Body of pancreas (tissue), 4 donors: ENCODE measurements at regions not wholly inside any gene's neighbourhood (a gene's known extent, or its start where the extent isn't known, plus 50 kb on each side); places are given as distances from the start of the nearest gene placed in this dataset.

Experiments used
- POLR2A ChIP-seq, 3 donors: fragments of 450-650 bp; IDR thresholded peaks; one replicate each; pipeline ENCODE4 v1.6.1; 2016; ENCODE audit warnings: antibody characterized with exemption in 3 of 3, mild to moderate bottlenecking in 2 of 3
- TF ChIP-seq, protein P1 (sequence below), 7 experiments: fragments of 450-650 bp in 4 of 7; fragments of 200-600 bp in 3 of 7; sonication (generic) in 3 of 7; IDR thresholded peaks; one replicate each; pipeline ENCODE4 v1.5.1; 2016 to 2019; ENCODE audit warnings: antibody characterized with exemption in 7 of 7

- no peak for TF ChIP-seq POLR2A (IDR thresholded peaks at IDR 0.05)
- TF ChIP-seq, protein P1, sequence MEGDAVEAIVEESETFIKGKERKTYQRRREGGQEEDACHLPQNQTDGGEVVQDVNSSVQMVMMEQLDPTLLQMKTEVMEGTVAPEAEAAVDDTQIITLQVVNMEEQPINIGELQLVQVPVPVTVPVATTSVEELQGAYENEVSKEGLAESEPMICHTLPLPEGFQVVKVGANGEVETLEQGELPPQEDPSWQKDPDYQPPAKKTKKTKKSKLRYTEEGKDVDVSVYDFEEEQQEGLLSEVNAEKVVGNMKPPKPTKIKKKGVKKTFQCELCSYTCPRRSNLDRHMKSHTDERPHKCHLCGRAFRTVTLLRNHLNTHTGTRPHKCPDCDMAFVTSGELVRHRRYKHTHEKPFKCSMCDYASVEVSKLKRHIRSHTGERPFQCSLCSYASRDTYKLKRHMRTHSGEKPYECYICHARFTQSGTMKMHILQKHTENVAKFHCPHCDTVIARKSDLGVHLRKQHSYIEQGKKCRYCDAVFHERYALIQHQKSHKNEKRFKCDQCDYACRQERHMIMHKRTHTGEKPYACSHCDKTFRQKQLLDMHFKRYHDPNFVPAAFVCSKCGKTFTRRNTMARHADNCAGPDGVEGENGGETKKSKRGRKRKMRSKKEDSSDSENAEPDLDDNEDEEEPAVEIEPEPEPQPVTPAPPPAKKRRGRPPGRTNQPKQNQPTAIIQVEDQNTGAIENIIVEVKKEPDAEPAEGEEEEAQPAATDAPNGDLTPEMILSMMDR (IDR thresholded peaks at IDR 0.05) = no peak
Measured at GRCh38 chr2:225274751-225275150, 124.8 kb upstream of the NYAP2 start.
